GM12891 (cell line): ENCODE measurements at regions not wholly inside any gene's neighbourhood (a gene's known extent, or its start where the extent isn't known, plus 50 kb on each side); places are given as distances from the start of the nearest gene placed in this dataset.

Experiments used
- PAX5 ChIP-seq: IDR thresholded peaks from 2 replicates; pipeline ENCODE4 v1.6.1; 2011; ENCODE audit warnings: low read length, moderate library complexity, mild to moderate bottlenecking; ENCODE audit not compliant: insufficient read depth, severe bottlenecking
- POLR2A ChIP-seq: IDR thresholded peaks from 2 replicates; pipeline ENCODE4 v1.6.1; 2011; ENCODE audit warnings: low read depth, low read length, control low read depth
- POLR2AphosphoS5 ChIP-seq: IDR thresholded peaks from 2 replicates; pipeline ENCODE4 v1.6.1; 2011; ENCODE audit warnings: low read depth, low read length, control low read depth
- POU2F2 ChIP-seq: IDR thresholded peaks from 2 replicates; pipeline ENCODE4 v1.6.1; 2011; ENCODE audit warnings: low read depth, mild to moderate bottlenecking, control low read depth, low read length, moderate library complexity
- TAF1 ChIP-seq: IDR thresholded peaks from 2 replicates; pipeline ENCODE4 v1.6.1; 2011; ENCODE audit warnings: low read depth, low read length, control low read depth

DNA sequence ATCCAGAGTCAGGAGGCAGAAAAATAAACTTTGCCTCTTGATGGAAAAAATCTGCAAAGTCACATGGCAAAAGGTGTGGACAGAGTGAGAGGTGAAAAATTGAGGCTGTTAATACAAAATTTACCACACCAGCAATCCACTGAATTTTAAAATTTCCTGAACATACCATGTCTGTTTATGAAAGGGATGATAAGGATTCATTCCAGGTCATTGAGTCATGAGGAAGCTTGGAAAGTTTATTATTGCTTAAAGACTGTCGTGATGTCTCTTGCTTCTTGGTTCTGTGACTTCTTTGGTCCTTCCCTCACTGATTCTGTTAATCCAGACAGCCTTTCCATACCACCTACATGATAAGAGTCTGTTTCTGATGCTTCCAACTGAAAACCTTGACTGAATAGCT is 73.2 kb downstream of the TTC6 start:
- TF ChIP-seq POLR2A (no peak), TAF1 (no peak), POLR2AphosphoS5 (no peak), POU2F2 (no peak), PAX5 (no peak)
